ENCODE measurements at regions not wholly inside any gene's neighbourhood (a gene's known extent, or its start where the extent isn't known, plus 50 kb on each side); places are given as distances from the start of the nearest gene placed in this dataset.

DNA sequence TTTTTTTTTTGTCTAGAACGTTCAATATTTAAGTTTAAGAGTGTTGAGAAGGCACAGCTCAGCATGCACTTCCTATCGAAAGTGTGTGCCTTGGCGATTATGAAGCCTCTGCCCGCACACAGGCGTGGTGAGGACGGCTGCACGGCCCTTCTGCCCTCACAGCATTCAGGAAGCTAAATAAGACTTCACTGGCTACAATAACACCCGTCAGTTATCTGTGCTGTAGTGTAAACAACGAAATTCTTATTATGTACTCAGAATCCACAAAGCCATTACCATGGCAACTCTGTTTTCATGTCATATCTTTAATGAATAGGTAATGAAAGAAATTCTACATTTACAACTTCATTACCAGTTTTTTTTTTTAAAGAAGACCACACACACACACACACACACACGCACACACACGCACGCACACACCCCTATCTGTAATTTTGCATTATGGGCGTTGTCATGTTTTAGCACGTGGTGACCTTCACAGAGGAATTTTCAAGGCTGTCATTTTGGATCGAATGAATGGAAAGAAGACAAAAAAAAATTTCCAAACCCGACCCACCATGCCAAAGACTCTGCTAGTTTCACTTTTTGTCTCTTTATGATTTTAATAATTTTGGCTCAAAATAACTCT lies 254.8 kb upstream of the CTBP2 start:
- Mint-ChIP-seq H3K27me3 (ENCODE audit: low read depth in 2 of 2) (peaks cover 7 to 11% of the 10 kb centered on the region in 2 donors), H3K9me3 (no peaks in the 10 kb centered on the region), H3K4me3 (no peak overlapping the region), H3K27ac (no peak overlapping the region), H3K4me1 (no peaks in the 10 kb centered on the region), H3K36me3 (no peaks in the 10 kb centered on the region)
- H3K36me3 ChIP-seq (ENCODE audit: control insufficient read depth, insufficient read depth, low read length), result no peaks in the 10 kb centered on the region
- TF ChIP-seq, protein P1, sequence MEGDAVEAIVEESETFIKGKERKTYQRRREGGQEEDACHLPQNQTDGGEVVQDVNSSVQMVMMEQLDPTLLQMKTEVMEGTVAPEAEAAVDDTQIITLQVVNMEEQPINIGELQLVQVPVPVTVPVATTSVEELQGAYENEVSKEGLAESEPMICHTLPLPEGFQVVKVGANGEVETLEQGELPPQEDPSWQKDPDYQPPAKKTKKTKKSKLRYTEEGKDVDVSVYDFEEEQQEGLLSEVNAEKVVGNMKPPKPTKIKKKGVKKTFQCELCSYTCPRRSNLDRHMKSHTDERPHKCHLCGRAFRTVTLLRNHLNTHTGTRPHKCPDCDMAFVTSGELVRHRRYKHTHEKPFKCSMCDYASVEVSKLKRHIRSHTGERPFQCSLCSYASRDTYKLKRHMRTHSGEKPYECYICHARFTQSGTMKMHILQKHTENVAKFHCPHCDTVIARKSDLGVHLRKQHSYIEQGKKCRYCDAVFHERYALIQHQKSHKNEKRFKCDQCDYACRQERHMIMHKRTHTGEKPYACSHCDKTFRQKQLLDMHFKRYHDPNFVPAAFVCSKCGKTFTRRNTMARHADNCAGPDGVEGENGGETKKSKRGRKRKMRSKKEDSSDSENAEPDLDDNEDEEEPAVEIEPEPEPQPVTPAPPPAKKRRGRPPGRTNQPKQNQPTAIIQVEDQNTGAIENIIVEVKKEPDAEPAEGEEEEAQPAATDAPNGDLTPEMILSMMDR (IDR thresholded peaks at IDR 0.05), result no peak
- no peak overlapping the region for H3K4me3 ChIP-seq (ENCODE audit: low read length)
- WGBS (ENCODE audit: insufficient coverage), result 84% methylated on average over 15 of the region's 16 CpGs
- H3K27ac ChIP-seq (ENCODE audit: low read length), result no peak overlapping the region
- H3K27me3 ChIP-seq (ENCODE audit: control insufficient read depth, insufficient read depth, low read length), result no peaks in the 10 kb centered on the region
- DNase-seq (no peak), ATAC-seq (no peak)
- no peaks in the 10 kb centered on the region for H3K9me3 ChIP-seq (ENCODE audit: control insufficient read depth, insufficient read depth, low read length)
- H3K4me1 ChIP-seq (ENCODE audit: control insufficient read depth, insufficient read depth, low read length), result no peaks in the 10 kb centered on the region
- intact Hi-C loops (cut with micrococcal nuclease), result no loop called here

DNA sequence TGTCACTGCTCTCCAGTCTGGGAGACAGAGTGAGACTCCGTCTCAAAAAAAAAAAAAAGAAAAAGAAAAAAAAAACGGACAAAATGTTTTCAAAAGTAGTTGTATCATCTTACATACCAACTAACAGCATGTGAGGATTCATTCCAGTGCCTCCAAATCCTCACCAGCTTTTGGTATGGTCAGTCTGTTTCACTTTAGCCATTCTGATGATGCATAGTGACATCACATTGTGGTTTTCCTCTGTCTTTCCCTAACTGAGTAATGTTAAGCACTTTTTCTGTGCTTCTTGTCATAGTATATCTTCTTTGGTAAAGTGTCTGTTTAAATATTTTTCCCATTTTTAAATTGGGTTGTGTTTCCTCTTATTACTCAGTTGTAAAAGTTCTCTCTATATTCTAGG lies 251.4 kb upstream of the CTBP2 start:
- H3K27me3 ChIP-seq (ENCODE audit: control insufficient read depth, insufficient read depth, low read length), result no peaks in the 10 kb centered on the region
- H3K4me1 ChIP-seq (ENCODE audit: control insufficient read depth, insufficient read depth, low read length), result no peaks in the 10 kb centered on the region
- Mint-ChIP-seq H3K27me3 (ENCODE audit: low read depth in 2 of 2) (peaks cover 17 to 19% of the 10 kb centered on the region in 2 donors), H3K9me3 (no peaks in the 10 kb centered on the region), H3K4me3 (no peak overlapping the region), H3K36me3 (no peaks in the 10 kb centered on the region), H3K4me1 (no peaks in the 10 kb centered on the region), H3K27ac (no peak overlapping the region)
- no CpG with 5 or more reads among the region's 2 CpGs for WGBS (ENCODE audit: insufficient coverage)
- H3K36me3 ChIP-seq (ENCODE audit: control insufficient read depth, insufficient read depth, low read length), result no peaks in the 10 kb centered on the region
- TF ChIP-seq, protein P1 (IDR thresholded peaks at IDR 0.05), result no peak
- intact Hi-C loops (cut with micrococcal nuclease), result no loop called here
- ATAC-seq (no peak), DNase-seq (no peak)
- H3K27ac ChIP-seq (ENCODE audit: low read length), result no peak overlapping the region
- no peaks in the 10 kb centered on the region for H3K9me3 ChIP-seq (ENCODE audit: control insufficient read depth, insufficient read depth, low read length)
- no peak overlapping the region for H3K4me3 ChIP-seq (ENCODE audit: low read length)

DNA sequence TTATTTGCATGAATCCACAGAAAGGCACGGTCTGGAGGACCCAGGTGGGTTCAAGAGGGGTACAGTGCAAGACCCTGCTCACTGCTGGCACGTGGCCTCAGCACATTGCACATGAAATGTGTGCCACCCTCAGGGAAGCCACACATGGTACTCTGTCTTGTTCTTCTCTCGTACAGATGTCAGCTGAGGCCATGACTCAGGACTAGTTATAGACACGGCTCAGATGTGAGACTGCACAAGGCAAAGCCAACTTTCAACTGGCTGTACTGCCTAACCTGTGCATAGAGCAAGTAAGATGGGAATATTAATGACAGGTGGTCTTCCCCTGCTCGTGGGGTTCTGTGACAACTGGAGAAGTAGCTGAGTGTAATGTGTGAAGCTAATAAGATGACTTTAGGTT lies 249.4 kb upstream of the CTBP2 start:
- TF ChIP-seq, protein P1 (IDR thresholded peaks at IDR 0.05), result no peak
- H3K27ac ChIP-seq (ENCODE audit: low read length), result no peak overlapping the region
- Mint-ChIP-seq H3K27ac (no peak overlapping the region), H3K36me3 (no peaks in the 10 kb centered on the region), H3K4me1 (no peaks in the 10 kb centered on the region), H3K27me3 (ENCODE audit: low read depth in 2 of 2) (peaks cover 19 to 31% of the 10 kb centered on the region in 2 donors), H3K9me3 (no peaks in the 10 kb centered on the region), H3K4me3 (no peak overlapping the region)
- no peak for ATAC-seq
- no peaks in the 10 kb centered on the region for H3K27me3 ChIP-seq (ENCODE audit: control insufficient read depth, insufficient read depth, low read length)
- no peak for DNase-seq
- no peaks in the 10 kb centered on the region for H3K36me3 ChIP-seq (ENCODE audit: control insufficient read depth, insufficient read depth, low read length)
- no peaks in the 10 kb centered on the region for H3K4me1 ChIP-seq (ENCODE audit: control insufficient read depth, insufficient read depth, low read length)
- 58% methylated on average over 5 of the region's 5 CpGs for WGBS (ENCODE audit: insufficient coverage)
- H3K9me3 ChIP-seq (ENCODE audit: control insufficient read depth, insufficient read depth, low read length), result no peaks in the 10 kb centered on the region
- intact Hi-C loops (cut with micrococcal nuclease), result no loop called here
- H3K4me3 ChIP-seq (ENCODE audit: low read length), result no peak overlapping the region

DNA sequence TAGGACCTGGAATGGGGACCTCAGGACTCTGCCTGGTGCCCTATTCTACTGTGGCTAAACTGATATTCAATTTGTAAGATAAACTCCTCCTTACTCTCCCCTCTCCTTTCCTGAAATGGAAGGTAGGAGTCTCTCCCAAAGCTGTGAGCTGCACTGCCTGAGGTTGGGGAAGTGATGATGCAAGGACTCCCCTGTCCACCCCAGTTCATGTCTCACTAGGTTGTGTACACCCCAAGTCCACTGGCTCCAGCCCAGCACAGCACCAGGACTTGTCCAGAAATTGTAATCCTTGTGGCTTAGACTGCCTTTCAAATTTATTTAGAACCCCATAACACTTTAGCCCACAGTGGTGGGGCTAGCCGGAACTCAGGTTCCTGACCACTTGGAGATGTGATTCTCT lies 247.2 kb upstream of the CTBP2 start:
- Mint-ChIP-seq H3K4me3 (no peak overlapping the region), H3K27ac (no peak overlapping the region), H3K27me3 (ENCODE audit: low read depth in 2 of 2) (peaks cover 25 to 48% of the 10 kb centered on the region in 2 donors), H3K4me1 (no peaks in the 10 kb centered on the region), H3K9me3 (peaks cover 0 to 2% of the 10 kb centered on the region in 2 donors), H3K36me3 (peaks cover 5% of the 10 kb centered on the region)
- intact Hi-C loops (cut with micrococcal nuclease), result no loop called here
- no peak overlapping the region for H3K4me3 ChIP-seq (ENCODE audit: low read length)
- H3K27me3 ChIP-seq (ENCODE audit: control insufficient read depth, insufficient read depth, low read length), result no peaks in the 10 kb centered on the region
- H3K9me3 ChIP-seq (ENCODE audit: control insufficient read depth, insufficient read depth, low read length), result no peaks in the 10 kb centered on the region
- ATAC-seq (no peak), DNase-seq (no peak)
- no peaks in the 10 kb centered on the region for H3K4me1 ChIP-seq (ENCODE audit: control insufficient read depth, insufficient read depth, low read length)
- WGBS (ENCODE audit: insufficient coverage), result 87% methylated on average over 1 of the region's 1 CpG
- TF ChIP-seq, protein P1 (IDR thresholded peaks at IDR 0.05), result no peak
- no peak overlapping the region for H3K27ac ChIP-seq (ENCODE audit: low read length)
- no peaks in the 10 kb centered on the region for H3K36me3 ChIP-seq (ENCODE audit: control insufficient read depth, insufficient read depth, low read length)
